SK-MEL-5 (cell line): ENCODE measurements at regions not wholly inside any gene's neighbourhood (a gene's known extent, or its start where the extent isn't known, plus 50 kb on each side); places are given as distances from the start of the nearest gene placed in this dataset.

ENCODE experiments used
- DNase-seq: peaks from one replicate; pipeline ENCODE4 v3.0.0-alpha.2; 2016; ENCODE audit warnings: low read depth, low spot score
- in situ Hi-C: cut with HindIII; loops from 2 replicates; pipeline ENCODE4 v1.10.0; 2016; ENCODE audit warnings: low sequenced_read_pairs, high pct_unique_total_duplicates, low pct_unique_long_range_greater_than_20kb

GRCh38 chr4:10983268-10983667 lies 298.7 kb upstream of the CLNK start:
- in situ Hi-C loops, result no loop called here
- no peak for DNase-seq

- in situ Hi-C loops, result no loop called here
- no peak for DNase-seq
These were observed 297.7 kb upstream of the CLNK start for GRCh38 chr4:10982305-10982704.

- in situ Hi-C loops, result no loop called here
- no peak for DNase-seq
These were observed 297.0 kb upstream of the CLNK start for GRCh38 chr4:10981576-10981975.

GRCh38 chr4:10981096-10981495 lies 296.5 kb upstream of the CLNK start:
- in situ Hi-C loops, result no loop called here
- no peak for DNase-seq

DNA sequence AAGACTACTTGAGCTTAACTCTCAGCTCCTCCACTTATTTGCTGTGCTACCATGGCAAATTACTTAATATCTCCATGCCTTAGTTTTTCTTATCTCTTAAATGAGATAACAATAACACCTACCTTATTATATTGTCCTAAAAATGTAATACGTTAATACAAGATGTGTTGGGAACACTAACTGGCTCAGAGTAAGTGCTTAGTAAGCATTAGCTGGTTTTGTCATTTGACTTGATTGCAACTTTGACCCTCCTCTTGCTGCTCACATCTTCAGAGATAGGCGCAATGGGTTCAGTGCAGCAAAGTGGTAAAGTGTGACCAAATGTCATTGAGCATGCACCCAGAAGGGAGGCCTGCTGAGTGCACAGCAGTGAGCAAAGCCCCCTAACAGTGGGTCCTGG lies 294.5 kb upstream of the CLNK start:
- DNase-seq, result no peak
- in situ Hi-C loops, result no loop called here

- in situ Hi-C loops, result no loop called here
These were observed 293.0 kb upstream of the CLNK start for GRCh38 chr4:10977534-10977933.

DNA sequence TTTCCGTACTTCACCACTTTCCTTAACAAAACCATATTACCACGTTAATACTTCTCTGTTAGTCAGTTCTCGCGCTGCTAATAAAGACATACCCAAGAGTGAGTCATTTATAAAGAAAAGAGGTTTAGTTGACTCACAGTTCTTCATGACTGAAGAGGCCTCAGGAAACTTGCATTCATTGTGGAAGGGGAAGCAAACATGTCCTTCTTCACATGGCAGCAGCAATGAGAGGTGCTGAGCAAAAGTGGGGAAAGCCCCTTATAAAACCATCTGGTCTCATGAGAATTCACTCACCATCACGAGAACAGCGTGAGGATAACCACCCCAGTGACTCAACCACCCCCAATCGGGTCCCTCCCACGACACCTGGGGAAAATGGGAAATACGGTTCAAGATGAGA lies 289.8 kb upstream of the CLNK start:
- DNase-seq, result no peak
- in situ Hi-C loops, result no loop called here

More at GRCh38 chr4:10977534-10977933, 293.0 kb upstream of the CLNK start:
- DNase-seq, result no peak

- in situ Hi-C loops, result no loop called here
- DNase-seq, result no peak
These were observed 289.1 kb upstream of the CLNK start for GRCh38 chr4:10973686-10974085.

GRCh38 chr4:10971800-10972401 lies 287.3 kb upstream of the CLNK start:
- in situ Hi-C loops, result no loop called here
- DNase-seq, result no peak

DNA sequence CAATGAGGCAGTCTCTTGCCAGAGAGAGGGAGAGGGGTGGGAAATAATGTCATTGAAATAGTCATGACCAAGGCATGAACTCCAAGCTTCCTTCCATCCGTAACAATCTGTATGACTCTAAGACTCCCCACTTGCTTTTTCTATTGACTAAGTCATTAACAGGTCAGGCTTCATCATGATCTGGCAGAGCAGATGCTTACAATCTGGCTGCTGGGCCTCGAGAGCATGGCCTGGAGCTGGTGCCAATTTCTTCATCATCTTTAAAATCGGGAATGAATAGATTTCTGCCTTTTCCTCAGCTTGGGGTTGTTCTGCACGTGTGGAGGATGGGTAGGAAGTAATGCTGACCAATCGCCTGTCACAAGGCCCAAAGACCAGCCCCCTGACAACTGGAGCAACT lies 280.6 kb upstream of the CLNK start:
- in situ Hi-C loops, result no loop called here
- no peak for DNase-seq

GRCh38 chr4:10963958-10964703 lies 279.6 kb upstream of the CLNK start:
- DNase-seq, result no peak
- in situ Hi-C loops, result no loop called here

DNA sequence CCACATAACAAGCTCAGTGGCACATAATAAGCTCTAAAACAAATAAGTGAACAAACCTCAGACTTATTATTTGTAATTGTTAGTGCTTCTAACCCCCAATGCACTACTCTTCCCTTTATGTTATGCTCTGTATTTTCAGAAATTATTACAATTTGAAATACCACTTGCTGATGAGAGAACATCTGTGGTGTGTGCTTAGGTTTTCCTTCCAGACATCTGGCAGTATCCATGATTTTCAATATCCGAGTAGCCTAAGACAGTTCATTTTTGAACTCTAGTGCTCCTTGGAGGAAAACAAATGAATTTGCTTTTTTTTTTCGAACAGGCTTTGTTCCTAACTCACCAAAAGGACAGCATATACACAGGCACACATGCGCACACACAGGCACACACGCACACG lies 278.7 kb upstream of the CLNK start:
- no peak for DNase-seq
- in situ Hi-C loops, result no loop called here

- in situ Hi-C loops, result no loop called here
These were observed 277.7 kb upstream of the CLNK start for GRCh38 chr4:10962246-10962645.

DNA sequence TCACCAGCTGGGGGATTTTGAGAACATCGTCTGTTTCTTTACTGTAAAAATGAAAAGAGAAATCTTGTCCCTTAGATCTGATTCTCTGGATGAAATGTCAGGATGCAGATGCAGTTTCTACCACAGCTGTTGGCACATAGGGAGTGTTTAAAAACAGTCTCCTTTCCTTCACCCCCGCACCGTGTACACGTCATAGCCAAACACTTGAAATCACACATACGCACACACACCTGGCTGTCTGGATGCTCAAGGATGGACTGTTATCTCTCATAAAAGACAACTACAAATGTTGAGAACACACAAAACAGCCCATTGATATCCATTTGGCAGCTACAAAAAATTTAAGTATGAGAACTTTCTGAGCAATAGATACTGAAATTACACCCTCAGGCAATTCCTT lies 275.8 kb upstream of the CLNK start:
- in situ Hi-C loops, result no loop called here
- DNase-seq, result no peak

More at GRCh38 chr4:10962246-10962645, 277.7 kb upstream of the CLNK start:
- DNase-seq, result no peak

GRCh38 chr4:10959586-10959985 lies 275.0 kb upstream of the CLNK start:
- in situ Hi-C loops, result no loop called here

DNA sequence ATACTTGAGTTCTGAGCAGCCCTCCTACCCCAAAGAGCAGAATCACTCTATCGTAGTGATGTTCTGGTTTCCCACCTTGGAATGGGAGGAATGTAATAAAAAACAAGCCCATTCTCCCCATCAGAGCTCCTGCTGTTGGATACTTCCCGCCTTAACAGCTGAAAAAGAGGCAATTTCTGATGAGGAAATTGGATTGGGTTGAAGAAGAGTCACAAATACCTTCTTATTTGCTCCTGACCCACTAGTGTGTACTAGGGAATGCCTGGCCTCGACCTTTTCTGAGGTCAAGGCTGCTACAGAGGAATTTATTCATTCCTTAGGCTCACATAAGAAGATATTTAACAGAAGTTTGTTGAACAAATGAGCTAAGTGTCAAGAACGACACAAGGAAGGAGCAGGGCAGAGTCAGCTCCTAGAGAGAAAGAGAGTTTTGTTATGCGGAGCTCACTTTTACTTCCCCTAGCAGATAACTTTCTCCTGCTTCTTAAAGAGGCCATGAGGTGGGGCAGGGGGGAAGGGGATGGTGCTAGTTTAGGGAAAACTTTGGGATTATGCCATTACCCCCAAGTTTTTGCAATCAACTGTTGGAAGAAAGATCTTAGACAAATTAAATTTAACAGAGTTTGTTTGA lies 273.8 kb upstream of the CLNK start:
- in situ Hi-C loops, result no loop called here
- no peak for DNase-seq

More at GRCh38 chr4:10959586-10959985, 275.0 kb upstream of the CLNK start:
- DNase-seq, result no peak

DNA sequence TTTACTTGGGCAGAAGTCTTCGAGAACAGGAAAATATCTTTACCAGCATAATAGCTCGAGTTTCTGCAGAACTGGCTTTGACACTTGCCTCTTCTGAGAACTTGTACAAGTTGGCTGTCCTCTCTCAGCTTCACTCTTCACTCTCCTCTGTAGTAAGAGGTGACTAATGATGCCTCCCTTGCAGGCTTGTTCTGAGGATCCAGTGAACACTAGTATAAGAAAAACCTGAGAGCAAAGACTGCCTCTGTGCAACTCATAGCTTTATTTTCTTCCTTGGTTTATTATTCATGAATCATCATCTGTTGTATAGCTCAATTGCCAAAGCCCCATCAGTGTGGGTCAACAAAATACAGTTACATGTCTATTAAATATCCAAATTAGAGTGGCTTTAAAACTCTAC lies 266.7 kb upstream of the CLNK start:
- in situ Hi-C loops, result no loop called here
- no peak for DNase-seq

- DNase-seq, result no peak
- in situ Hi-C loops, result no loop called here
These were observed 264.6 kb upstream of the CLNK start for GRCh38 chr4:10949039-10949733.
